ENCODE measurements at regions not wholly inside any gene's neighbourhood (a gene's known extent, or its start where the extent isn't known, plus 50 kb on each side); places are given as distances from the start of the nearest gene placed in this dataset.

DNA sequence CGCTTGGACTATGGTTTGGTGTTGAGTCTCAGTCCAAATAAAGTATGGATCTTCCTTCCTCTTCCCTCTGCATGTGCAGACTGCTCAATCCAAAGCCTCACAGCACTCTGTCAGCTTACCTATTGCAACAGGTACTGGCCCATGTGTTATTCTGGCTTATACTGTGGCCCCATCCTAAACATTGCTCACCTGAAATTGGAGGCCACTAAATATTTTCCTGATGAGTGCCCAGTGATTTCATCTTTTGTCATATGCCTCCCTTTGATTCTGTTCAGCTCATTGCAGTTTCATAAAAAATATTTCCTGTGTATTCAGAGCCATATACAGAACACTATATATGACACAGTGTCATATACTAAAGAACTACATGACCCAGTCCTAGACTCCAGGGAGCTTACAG, 86.3 kb upstream of the FAM136A start:
- no peak for TF ChIP-seq POLR2A (IDR thresholded peaks at IDR 0.05)
- TF ChIP-seq, protein P1, sequence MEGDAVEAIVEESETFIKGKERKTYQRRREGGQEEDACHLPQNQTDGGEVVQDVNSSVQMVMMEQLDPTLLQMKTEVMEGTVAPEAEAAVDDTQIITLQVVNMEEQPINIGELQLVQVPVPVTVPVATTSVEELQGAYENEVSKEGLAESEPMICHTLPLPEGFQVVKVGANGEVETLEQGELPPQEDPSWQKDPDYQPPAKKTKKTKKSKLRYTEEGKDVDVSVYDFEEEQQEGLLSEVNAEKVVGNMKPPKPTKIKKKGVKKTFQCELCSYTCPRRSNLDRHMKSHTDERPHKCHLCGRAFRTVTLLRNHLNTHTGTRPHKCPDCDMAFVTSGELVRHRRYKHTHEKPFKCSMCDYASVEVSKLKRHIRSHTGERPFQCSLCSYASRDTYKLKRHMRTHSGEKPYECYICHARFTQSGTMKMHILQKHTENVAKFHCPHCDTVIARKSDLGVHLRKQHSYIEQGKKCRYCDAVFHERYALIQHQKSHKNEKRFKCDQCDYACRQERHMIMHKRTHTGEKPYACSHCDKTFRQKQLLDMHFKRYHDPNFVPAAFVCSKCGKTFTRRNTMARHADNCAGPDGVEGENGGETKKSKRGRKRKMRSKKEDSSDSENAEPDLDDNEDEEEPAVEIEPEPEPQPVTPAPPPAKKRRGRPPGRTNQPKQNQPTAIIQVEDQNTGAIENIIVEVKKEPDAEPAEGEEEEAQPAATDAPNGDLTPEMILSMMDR (IDR thresholded peaks at IDR 0.05): no peak
